ENCODE measurements at regions not wholly inside any gene's neighbourhood (a gene's known extent, or its start where the extent isn't known, plus 50 kb on each side); places are given as distances from the start of the nearest gene placed in this dataset.

GRCh38 chr4:95985791-95986550 lies 146.1 kb downstream of the PDHA2 start:
- TF ChIP-seq CTCF (conservative IDR thresholded peaks at IDR 0.05; ENCODE audit: low read depth, low read length), result no peak
- H3K4me3 ChIP-seq (ENCODE audit: low read depth, low read length), result no peak overlapping the region
- no peak for DNase-seq (ENCODE audit: low read depth)

DNA sequence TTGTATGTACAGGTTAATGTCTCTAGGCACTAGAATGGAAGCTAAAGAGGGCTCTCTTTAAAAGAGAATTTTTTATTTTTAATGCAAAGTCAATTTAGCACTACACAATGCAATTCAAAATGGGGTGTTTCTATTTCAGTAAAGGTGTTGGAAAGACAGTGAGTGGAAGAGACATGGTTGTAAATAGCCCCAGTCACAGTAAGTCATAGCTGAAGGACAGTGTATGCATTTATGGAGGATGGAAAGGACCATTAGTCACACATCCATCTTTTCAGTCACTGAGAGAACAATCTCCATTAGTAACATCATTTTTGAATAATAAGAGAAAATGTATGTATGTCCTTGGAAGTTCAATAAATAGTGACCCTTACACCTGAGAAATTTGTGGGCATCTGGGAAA lies 148.0 kb downstream of the PDHA2 start:
- TF ChIP-seq CTCF (conservative IDR thresholded peaks at IDR 0.05; ENCODE audit: low read depth, low read length), result no peak
- no peak overlapping the region for H3K4me3 ChIP-seq (ENCODE audit: low read depth, low read length)
- DNase-seq (ENCODE audit: low read depth), result no peak

GRCh38 chr4:95998311-95998710 lies 158.4 kb downstream of the PDHA2 start:
- H3K4me3 ChIP-seq (ENCODE audit: low read depth, low read length), result no peak overlapping the region
- TF ChIP-seq CTCF (conservative IDR thresholded peaks at IDR 0.05; ENCODE audit: low read depth, low read length), result no peak
- no peak for DNase-seq (ENCODE audit: low read depth)

- TF ChIP-seq CTCF (conservative IDR thresholded peaks at IDR 0.05; ENCODE audit: low read depth, low read length), result no peak
- no peak for DNase-seq (ENCODE audit: low read depth)
- H3K4me3 ChIP-seq (ENCODE audit: low read depth, low read length), result no peak overlapping the region
Observed at GRCh38 chr4:96003951-96004740, 164.3 kb downstream of the PDHA2 start.

GRCh38 chr4:96009427-96010119 lies 169.7 kb downstream of the PDHA2 start:
- no peak for DNase-seq (ENCODE audit: low read depth)
- TF ChIP-seq CTCF (conservative IDR thresholded peaks at IDR 0.05; ENCODE audit: low read depth, low read length), result no peak
- no peak overlapping the region for H3K4me3 ChIP-seq (ENCODE audit: low read depth, low read length)

GRCh38 chr4:96012687-96013086 lies 172.8 kb downstream of the PDHA2 start:
- H3K4me3 ChIP-seq (ENCODE audit: low read depth, low read length), result no peak overlapping the region
- no peak for DNase-seq (ENCODE audit: low read depth)
- TF ChIP-seq CTCF (conservative IDR thresholded peaks at IDR 0.05; ENCODE audit: low read depth, low read length), result no peak
